Body of pancreas (tissue), 4 donors: ENCODE measurements at regions not wholly inside any gene's neighbourhood (a gene's known extent, or its start where the extent isn't known, plus 50 kb on each side); places are given as distances from the start of the nearest gene placed in this dataset.
A peak's percentile ranks its signal among the peaks of the same experiment; 100 is the strongest.

Experiments used
- ATAC-seq: fragments of 150-250 bp; one replicate; pipeline ENCODE4 v1.9.1; 2016
- DNase-seq, 4 donors: peaks; one replicate each; pipeline ENCODE4 v3.0.0-alpha.2; 2019
- H3K27ac ChIP-seq, 4 donors: fragments of 200-600 bp; sonication (generic); 1 replicate in 3 of 4; 2 replicates in 1 of 4; pipeline versions ENCODE4 v1.5.1 to v1.6.1; 2016 to 2019; ENCODE audit warnings: mild to moderate bottlenecking in 1 of 4, mixed read lengths in 1 of 4, moderate library complexity in 1 of 4
- H3K27me3 ChIP-seq, 2 donors: fragments of 200-600 bp; sonication (generic); one replicate each; pipeline ENCODE4 v1.6.0; 2016; ENCODE audit warnings: mild to moderate bottlenecking in 1 of 2
- H3K36me3 ChIP-seq, 2 donors: fragments of 200-600 bp; sonication (generic); replicated peaks in 1 of 2; 2 replicates each; pipeline ENCODE4 v1.5.1; 2016; ENCODE audit warnings: low read depth in 2 of 2; ENCODE audit not compliant: insufficient read depth in 1 of 2
- H3K4me1 ChIP-seq: fragments of 200-600 bp; sonication (generic); one replicate; pipeline ENCODE4 v1.6.0; 2016
- H3K4me3 ChIP-seq, 2 donors: fragments of 200-600 bp; sonication (generic); 1 replicate in 1 of 2; 2 replicates in 1 of 2; pipeline ENCODE4 v1.5.1; 2016 to 2019
- H3K9me3 ChIP-seq, 3 donors: fragments of 200-600 bp; sonication (generic); 1 replicate in 2 of 3; 2 replicates in 1 of 3; pipeline ENCODE4 v1.5.1; 2016
- POLR2A ChIP-seq, 3 donors: fragments of 450-650 bp; IDR thresholded peaks; one replicate each; pipeline ENCODE4 v1.6.1; 2016; ENCODE audit warnings: antibody characterized with exemption in 3 of 3, mild to moderate bottlenecking in 2 of 3
- WGBS, 2 donors: methylation state at CpG; one replicate each; pipeline ENCODE4 v1.1.5; 2017; 5-methylcytosine and 5-hydroxymethylcytosine counted together
- intact Hi-C: fragments of 100-400 bp; cut with DNase I; formaldehyde crosslinking; loops from one replicate; pipeline ENCODE4 v1.15.1; 2023
- TF ChIP-seq, protein P1 (sequence below), 7 experiments: fragments of 450-650 bp in 4 of 7; fragments of 200-600 bp in 3 of 7; sonication (generic) in 3 of 7; IDR thresholded peaks; one replicate each; pipeline ENCODE4 v1.5.1; 2016 to 2019; ENCODE audit warnings: antibody characterized with exemption in 7 of 7

DNA sequence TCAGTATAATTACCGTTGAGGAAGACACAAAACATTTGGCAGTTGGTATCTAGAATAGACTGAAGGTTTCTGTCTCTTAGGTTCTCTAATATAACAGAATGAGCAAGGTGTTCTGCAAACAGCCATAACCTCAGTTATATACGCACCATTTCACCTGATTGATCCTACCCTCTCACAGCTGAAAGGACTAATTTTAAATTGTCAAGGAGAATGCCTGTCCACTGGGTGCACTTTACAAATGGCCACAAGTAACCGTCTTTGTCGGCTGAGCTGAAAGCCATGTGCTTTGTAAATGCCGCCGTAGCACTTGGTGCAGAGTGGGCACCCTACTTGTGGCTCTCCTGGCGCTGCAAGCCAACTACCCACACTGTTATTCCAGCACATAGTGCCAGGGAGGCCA, 466.3 kb downstream of the AACS start:
- no peak for TF ChIP-seq POLR2A (IDR thresholded peaks at IDR 0.05)
- TF ChIP-seq, protein P1, sequence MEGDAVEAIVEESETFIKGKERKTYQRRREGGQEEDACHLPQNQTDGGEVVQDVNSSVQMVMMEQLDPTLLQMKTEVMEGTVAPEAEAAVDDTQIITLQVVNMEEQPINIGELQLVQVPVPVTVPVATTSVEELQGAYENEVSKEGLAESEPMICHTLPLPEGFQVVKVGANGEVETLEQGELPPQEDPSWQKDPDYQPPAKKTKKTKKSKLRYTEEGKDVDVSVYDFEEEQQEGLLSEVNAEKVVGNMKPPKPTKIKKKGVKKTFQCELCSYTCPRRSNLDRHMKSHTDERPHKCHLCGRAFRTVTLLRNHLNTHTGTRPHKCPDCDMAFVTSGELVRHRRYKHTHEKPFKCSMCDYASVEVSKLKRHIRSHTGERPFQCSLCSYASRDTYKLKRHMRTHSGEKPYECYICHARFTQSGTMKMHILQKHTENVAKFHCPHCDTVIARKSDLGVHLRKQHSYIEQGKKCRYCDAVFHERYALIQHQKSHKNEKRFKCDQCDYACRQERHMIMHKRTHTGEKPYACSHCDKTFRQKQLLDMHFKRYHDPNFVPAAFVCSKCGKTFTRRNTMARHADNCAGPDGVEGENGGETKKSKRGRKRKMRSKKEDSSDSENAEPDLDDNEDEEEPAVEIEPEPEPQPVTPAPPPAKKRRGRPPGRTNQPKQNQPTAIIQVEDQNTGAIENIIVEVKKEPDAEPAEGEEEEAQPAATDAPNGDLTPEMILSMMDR (IDR thresholded peaks at IDR 0.05): no peak
- Histone ChIP-seq H3K4me3 (no peak overlapping the region), H3K27me3 (no peaks in the 10 kb centered on the region), H3K27ac (no peak overlapping the region), H3K36me3 (no peaks in the 10 kb centered on the region), H3K4me1 (peaks cover 4% of the 10 kb centered on the region), H3K9me3 (no peaks in the 10 kb centered on the region)
- ATAC-seq (no peak), DNase-seq (peak in 1 of 4 donors; percentile 6)
- intact Hi-C loops: no loop called here
- WGBS, 2 donors: 59 to 66% methylated on average over 7 of the region's 7 CpGs

GRCh38 chr12:125533434-125534029, 468.3 kb downstream of the AACS start:
- H3K27ac ChIP-seq: no peak overlapping the region
- no peak overlapping the region for H3K4me3 ChIP-seq
- no peak for ATAC-seq
- H3K9me3 ChIP-seq: no peaks in the 10 kb centered on the region
- intact Hi-C loops: no loop called here
- TF ChIP-seq, protein P1 (IDR thresholded peaks at IDR 0.05): peak; percentile 52 to 70 (median 54)
- TF ChIP-seq POLR2A (IDR thresholded peaks at IDR 0.05): no peak
- peaks cover 4% of the 10 kb centered on the region for H3K4me1 ChIP-seq
- peak; percentile 28 to 63 (median 36) for DNase-seq
- 6 to 24% methylated on average over 9 to 29 of the region's 29 CpGs for WGBS, 2 donors
- no peaks in the 10 kb centered on the region for H3K36me3 ChIP-seq
- no peaks in the 10 kb centered on the region for H3K27me3 ChIP-seq

DNA sequence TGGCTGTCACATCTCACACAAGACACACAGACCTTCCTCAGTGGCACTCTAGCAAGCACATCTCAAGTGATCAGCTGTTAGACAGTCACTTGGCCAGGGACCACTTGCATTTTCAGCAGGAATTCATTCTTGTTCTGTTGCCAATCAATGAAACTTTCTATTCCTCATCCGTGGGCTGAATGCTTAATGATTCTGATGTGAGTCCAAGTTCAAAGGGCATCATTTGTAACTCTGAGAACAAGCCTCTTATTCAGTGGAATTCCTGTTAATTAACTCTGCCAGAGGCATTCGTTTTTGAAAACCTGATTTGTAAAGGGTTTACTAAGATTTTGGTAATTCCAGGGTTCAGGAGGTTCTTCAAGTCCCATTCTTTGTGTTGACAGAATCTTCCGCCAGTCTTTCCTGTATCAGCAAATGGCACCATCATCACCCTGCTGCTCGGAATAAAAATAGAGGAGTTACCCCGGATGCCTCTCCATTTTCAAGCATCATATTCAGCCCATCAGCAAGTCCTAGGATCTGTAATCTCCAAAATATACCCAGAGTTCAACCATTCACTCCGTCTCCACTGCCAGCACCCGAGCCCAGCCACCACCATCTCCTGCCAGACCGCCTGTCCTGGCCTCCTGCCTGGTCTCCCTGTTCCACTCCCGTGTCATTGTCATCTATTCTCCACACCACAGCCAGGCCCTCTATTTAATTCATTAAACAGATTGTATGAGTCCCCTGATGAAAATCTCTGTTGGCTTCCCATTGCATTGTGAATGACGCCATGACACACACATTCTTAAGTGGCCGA, 473.4 kb downstream of the AACS start:
- intact Hi-C loops: no loop called here
- no peak overlapping the region for H3K4me3 ChIP-seq

DNA sequence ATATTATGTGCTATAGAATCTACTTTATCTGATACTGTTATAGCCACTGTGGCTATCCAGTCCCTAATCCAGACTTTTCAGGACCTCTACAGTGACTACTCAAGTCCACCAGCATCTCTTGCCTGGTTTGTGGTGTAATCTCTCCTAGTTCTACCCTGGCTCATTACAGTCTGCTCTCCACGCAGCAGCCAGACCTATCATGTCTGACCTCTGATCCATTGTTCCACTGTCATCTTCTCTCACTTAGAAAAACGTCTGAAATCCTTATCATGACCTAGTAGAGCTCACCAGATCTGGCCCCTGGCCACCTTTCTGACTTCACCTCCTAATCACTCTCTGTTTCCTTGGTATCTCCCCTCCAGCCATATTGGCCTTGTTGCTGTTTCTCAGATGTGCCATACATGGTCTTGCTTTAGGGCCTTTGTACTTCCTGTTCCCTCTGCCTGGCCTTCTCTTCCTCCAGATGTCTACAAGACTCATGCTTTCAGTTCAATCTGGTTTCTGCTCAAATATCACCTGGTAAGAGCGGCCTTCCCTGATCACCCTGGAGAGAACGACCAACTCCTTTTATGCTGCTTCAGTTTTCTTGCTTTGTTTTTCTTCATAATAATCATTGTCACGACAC, 475.5 kb downstream of the AACS start:
- Histone ChIP-seq H3K4me3 (no peak overlapping the region), H3K27me3 (no peaks in the 10 kb centered on the region), H3K4me1 (no peaks in the 10 kb centered on the region), H3K9me3 (no peaks in the 10 kb centered on the region), H3K36me3 (no peaks in the 10 kb centered on the region), H3K27ac (no peak overlapping the region)
- 62 to 63% methylated on average over 5 of the region's 5 CpGs for WGBS, 2 donors
- no peak for TF ChIP-seq POLR2A (IDR thresholded peaks at IDR 0.05)
- TF ChIP-seq, protein P1 (IDR thresholded peaks at IDR 0.05): no peak
- ATAC-seq: no peak
- intact Hi-C loops: no loop called here
- DNase-seq: no peak

More for the DNA sequence above, 473.4 kb downstream of the AACS start:
- Histone ChIP-seq H3K36me3 (no peaks in the 10 kb centered on the region), H3K27ac (no peak overlapping the region), H3K27me3 (no peaks in the 10 kb centered on the region), H3K9me3 (no peaks in the 10 kb centered on the region), H3K4me1 (peaks cover under 1% of the 10 kb centered on the region)
- TF ChIP-seq, protein P1 (IDR thresholded peaks at IDR 0.05): no peak
- TF ChIP-seq POLR2A (IDR thresholded peaks at IDR 0.05): no peak
- WGBS, 2 donors: 59 to 65% methylated on average over 11 of the region's 11 CpGs
- ATAC-seq (no peak), DNase-seq (no peak)
